ENCODE measurements at regions not wholly inside any gene's neighbourhood (a gene's known extent, or its start where the extent isn't known, plus 50 kb on each side); places are given as distances from the start of the nearest gene placed in this dataset.

GRCh38 chr20:63125838-63126601, 89.9 kb downstream of the YTHDF1 start:
- TF ChIP-seq CTCF (IDR thresholded peaks at IDR 0.05) (no peak), POLR2A (IDR thresholded peaks at IDR 0.05) (no peak), EP300 (IDR thresholded peaks at IDR 0.05) (no peak)
